Endothelial cell of umbilical vein (primary cell): ENCODE measurements at regions not wholly inside any gene's neighbourhood (a gene's known extent, or its start where the extent isn't known, plus 50 kb on each side); places are given as distances from the start of the nearest gene placed in this dataset.

ENCODE experiments used
- BruUV-seq: library from RNA; stranded (reverse); fragments of 400-500 nt; replicated peaks from 2 replicates; lab custom pipeline; 2021; lab: Mats Ljungman, UMichigan
- CTCF ChIA-PET: fragments of 300-600, 350-600 bp; sonication (Branson Sonifier 250); formaldehyde crosslinking; loops from one replicate; lab custom pipeline; 2021; ENCODE audit warnings: antibody characterized with exemption, inconsistent platforms; lab: Charles Lee
- POLR2A ChIA-PET: fragments of 300-600, 350-600 bp; sonication (Branson Sonifier 250); formaldehyde crosslinking; loops from one replicate; lab custom pipeline; 2021; ENCODE audit warnings: antibody characterized with exemption, inconsistent platforms; lab: Charles Lee
- DNase-seq: peaks from one replicate; pipeline ENCODE4 v3.0.0-alpha.2; 2011; ENCODE audit warnings: low read depth, low spot score
- FAIRE-seq: peaks from 2 replicates; lab custom pipeline; 2011; peaks lifted over from hg19 to GRCh38; lab: Jason Lieb, UNC
- H2AFZ ChIP-seq: 2 replicates; pipeline ENCODE4 v1.6.0; 2012; ENCODE audit warnings: low read depth, low read length, control low read depth, inconsistent platforms
- H3K27ac ChIP-seq: 2 replicates; pipeline ENCODE4 v1.5.1; 2011; ENCODE audit warnings: low read depth, mild to moderate bottlenecking, control low read depth, low read length, moderate library complexity; ENCODE audit not compliant: insufficient read depth
- H3K27me3 ChIP-seq, 2 experiments: 2 replicates each; pipeline versions ENCODE4 v1.6.0 to v1.6.1; 2011; ENCODE audit warnings: low read length in 2 of 2, mixed read lengths in 1 of 2; ENCODE audit not compliant: control insufficient read depth in 2 of 2, insufficient read depth in 2 of 2
- H3K36me3 ChIP-seq, 2 experiments: 2 replicates in 1 of 2; 3 replicates in 1 of 2; pipeline ENCODE4 v1.5.1; 2011; ENCODE audit warnings: low read length in 2 of 2, mild to moderate bottlenecking in 1 of 2, moderate library complexity in 1 of 2; ENCODE audit not compliant: control insufficient read depth in 2 of 2, insufficient read depth in 2 of 2; ENCODE audit errors: extremely low read depth in 1 of 2
- H3K4me1 ChIP-seq: 3 replicates; pipeline ENCODE4 v1.5.1; 2011; ENCODE audit warnings: mild to moderate bottlenecking, low read length; ENCODE audit not compliant: control insufficient read depth, insufficient read depth; ENCODE audit errors: extremely low read depth
- H3K4me2 ChIP-seq: 2 replicates; pipeline ENCODE4 v1.6.1; 2011; ENCODE audit warnings: low read length, control low read depth, mixed read lengths; ENCODE audit not compliant: insufficient read depth
- H3K4me3 ChIP-seq, 3 experiments: fragments of 200-600 bp in 1 of 3; sonication (generic), shearing (Covaris generic) in 1 of 3; replicated peaks in 1 of 3; 2 replicates each; pipeline ENCODE4 v1.5.1; 2011 to 2016; ENCODE audit warnings: control low read depth in 3 of 3, low read length in 3 of 3, mild to moderate bottlenecking in 2 of 3, inconsistent platforms in 1 of 3, low read depth in 1 of 3, moderate library complexity in 1 of 3; ENCODE audit not compliant: insufficient read depth in 1 of 3
- H3K79me2 ChIP-seq: 2 replicates; pipeline ENCODE4 v1.6.0; 2012; ENCODE audit warnings: low read length, inconsistent platforms; ENCODE audit not compliant: control insufficient read depth, insufficient read depth
- H3K9ac ChIP-seq: replicated peaks from 2 replicates; pipeline ENCODE3; 2011; ENCODE audit warnings: low read length, control low read depth; ENCODE audit not compliant: insufficient read depth; ENCODE audit errors: extremely low read depth
- H3K9me1 ChIP-seq: replicated peaks from 3 replicates; pipeline ENCODE4 v1.6.0; 2011; ENCODE audit warnings: mild to moderate bottlenecking, low read length; ENCODE audit not compliant: control insufficient read depth, insufficient read depth; ENCODE audit errors: extremely low read depth
- H3K9me3 ChIP-seq: replicated peaks from 2 replicates; pipeline ENCODE4 v1.5.1; 2012; ENCODE audit warnings: low read length, inconsistent platforms; ENCODE audit not compliant: control insufficient read depth, insufficient read depth
- H4K20me1 ChIP-seq: replicated peaks from 2 replicates; pipeline ENCODE3; 2011; ENCODE audit warnings: mild to moderate bottlenecking, low read length; ENCODE audit not compliant: control insufficient read depth, insufficient read depth; ENCODE audit errors: extremely low read depth
- CTCF ChIP-seq, 2 donors: IDR thresholded peaks; 1 replicate in 1 of 2; 2 replicates in 1 of 2; pipeline ENCODE4 v1.5.1; 2011; ENCODE audit warnings: low read length in 2 of 2, mild to moderate bottlenecking in 2 of 2, moderate library complexity in 2 of 2, control low read depth in 1 of 2, inconsistent platforms in 1 of 2, low read depth in 1 of 2; ENCODE audit not compliant: insufficient read depth in 1 of 2; ENCODE audit errors: extremely low read depth in 1 of 2
- GATA2 ChIP-seq: IDR thresholded peaks from 2 replicates; pipeline ENCODE4 v1.7.0; 2011; ENCODE audit warnings: low read depth, mild to moderate bottlenecking, moderate library complexity, mixed read lengths, low read length; ENCODE audit not compliant: insufficient read length, insufficient read depth
- MAX ChIP-seq: IDR thresholded peaks from 2 replicates; pipeline ENCODE4 v1.6.1; 2011; ENCODE audit not compliant: insufficient read depth, insufficient read length
- dilution Hi-C: fragments of 300-500 bp; cut with MboI; formaldehyde crosslinking; loops from one replicate; pipeline ENCODE4 v1.15.0; 2019; ENCODE audit warnings: low sequenced_read_pairs; ENCODE audit not compliant: extremely low pct_ligation_motif_present
- intact Hi-C: fragments of 100-400 bp; cut with micrococcal nuclease; formaldehyde crosslinking; loops from one replicate; pipeline ENCODE4 v1.10.0; 2022

- dilution Hi-C loops: no loop called here
Measured at GRCh38 chr1:4951601-4952000, 297.2 kb downstream of the AJAP1 start.

GRCh38 chr1:4946343-4946742 is 291.9 kb downstream of the AJAP1 start:
- no peak overlapping the region for H3K9ac ChIP-seq
- no peaks in the 10 kb centered on the region for H4K20me1 ChIP-seq
- intact Hi-C loops (no loop called here), dilution Hi-C loops (no loop called here)
- FAIRE-seq: no peak
- no TSS peak for BruUV-seq
- ChIA-PET CTCF (no interaction called here), POLR2A (no interaction called here)
- H3K27me3 ChIP-seq: no peaks in the 10 kb centered on the region
- no peaks in the 10 kb centered on the region for H3K36me3 ChIP-seq
- no peak overlapping the region for H3K4me3 ChIP-seq
- DNase-seq: no peak
- TF ChIP-seq MAX: no peak
- H3K9me3 ChIP-seq: peaks cover 2% of the 10 kb centered on the region
- no peaks in the 10 kb centered on the region for H3K79me2 ChIP-seq
- H3K27ac ChIP-seq: no peak overlapping the region
- H3K4me2 ChIP-seq: no peak overlapping the region
- no peaks in the 10 kb centered on the region for H3K4me1 ChIP-seq
- H3K9me1 ChIP-seq: no peaks in the 10 kb centered on the region
- H2AFZ ChIP-seq: no peak overlapping the region

More at GRCh38 chr1:4951601-4952000, 297.2 kb downstream of the AJAP1 start:
- no peak overlapping the region for H2AFZ ChIP-seq
- BruUV-seq: no TSS peak
- POLR2A ChIA-PET: no interaction called here
- CTCF ChIA-PET: no interaction called here
- DNase-seq (no peak), FAIRE-seq (no peak)
- no peak overlapping the region for H3K4me3 ChIP-seq
- H3K79me2 ChIP-seq: no peaks in the 10 kb centered on the region
- H3K4me1 ChIP-seq: no peaks in the 10 kb centered on the region
- no peaks in the 10 kb centered on the region for H4K20me1 ChIP-seq
- H3K4me2 ChIP-seq: no peak overlapping the region
- no peak overlapping the region for H3K9ac ChIP-seq
- TF ChIP-seq GATA2 (no peak), CTCF (IDR thresholded peaks at IDR 0.05; ENCODE audit: extremely low read depth in 1 of 2, insufficient read depth in 1 of 2, low read depth in 1 of 2, low read length in 2 of 2) (no peak)
- H3K27me3 ChIP-seq: no peaks in the 10 kb centered on the region
- no peak overlapping the region for H3K27ac ChIP-seq
- intact Hi-C loops: no loop called here
- no peaks in the 10 kb centered on the region for H3K36me3 ChIP-seq
- H3K9me1 ChIP-seq: no peaks in the 10 kb centered on the region
- H3K9me3 ChIP-seq: peaks cover 3% of the 10 kb centered on the region
